GM19324 (cell line): ENCODE measurements at regions not wholly inside any gene's neighbourhood (a gene's known extent, or its start where the extent isn't known, plus 50 kb on each side); places are given as distances from the start of the nearest gene placed in this dataset.
"Not testable (repeated sequence)": the region's sequence is repeated elsewhere in the genome, so short reads cannot be mapped to it uniquely, and the experiment has no call there.

Source experiments
- ATAC-seq: cut with Tn5 transposase; IDR thresholded peaks from one replicate; pipeline ENCODE4 v1.9.1; 2021; ENCODE audit warnings: mild to moderate bottlenecking, moderate library complexity; ENCODE audit not compliant: unreplicated experiment, low FRiP score

GRCh38 chr20:55449091-55449490 lies 556.2 kb downstream of the CBLN4 start:
- no peak for ATAC-seq

DNA sequence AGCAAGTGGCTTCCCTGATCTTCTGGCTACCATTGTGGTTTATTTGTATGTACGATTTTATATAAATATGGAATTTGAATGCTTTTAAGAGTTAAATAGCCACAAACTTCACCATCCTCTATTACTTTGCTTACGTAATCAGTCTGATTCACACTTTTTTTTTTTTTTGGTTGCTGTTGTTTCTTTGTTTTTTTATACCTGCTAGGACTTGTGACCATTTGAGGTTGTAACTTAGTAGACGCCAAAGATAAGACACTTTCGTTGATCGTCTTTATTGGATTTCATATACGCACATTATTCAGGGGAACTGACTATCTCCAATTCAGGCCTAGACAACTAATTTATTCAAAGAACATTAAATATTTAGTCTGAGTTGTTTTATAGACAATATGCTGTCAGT lies 559.0 kb downstream of the CBLN4 start:
- ATAC-seq = no peak

DNA sequence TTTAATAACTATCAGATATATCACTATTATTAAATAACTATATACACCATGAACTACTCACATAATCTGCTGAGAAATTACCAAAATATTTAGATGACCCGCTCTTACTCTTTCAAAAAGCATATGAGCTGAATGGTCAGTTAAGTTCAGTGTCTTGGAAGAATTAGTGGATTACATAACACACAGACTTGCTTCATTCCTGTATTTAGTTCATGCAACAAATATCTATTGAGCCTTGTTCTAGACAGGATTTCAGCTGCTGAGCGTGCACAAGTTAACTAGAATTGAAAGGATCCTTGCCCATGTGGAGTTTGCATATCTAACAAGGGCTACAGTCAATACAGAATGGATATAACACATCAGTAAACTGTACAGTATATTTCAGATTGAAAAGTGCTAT lies 566.2 kb downstream of the CBLN4 start:
- no peak for ATAC-seq

GRCh38 chr20:55437798-55438415 lies 567.4 kb downstream of the CBLN4 start:
- no peak for ATAC-seq

DNA sequence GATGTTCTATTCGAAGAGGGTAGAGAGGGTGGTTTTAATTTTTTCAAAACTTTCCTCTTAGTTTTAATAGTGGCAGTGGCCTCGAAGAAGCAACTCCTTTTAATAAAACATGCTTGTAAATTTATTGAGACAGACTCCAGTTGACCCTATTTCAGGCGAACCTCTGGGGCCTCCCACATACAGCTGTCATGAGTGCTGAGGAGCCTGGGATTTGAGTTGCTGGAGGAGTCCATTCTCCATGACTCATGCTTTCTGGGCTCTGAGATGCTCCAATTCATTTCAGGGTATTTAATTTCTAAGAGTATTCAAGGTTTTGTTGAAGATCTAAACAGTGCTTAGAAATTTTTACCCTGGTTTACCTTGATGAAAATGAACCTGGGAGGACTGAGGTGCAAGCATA lies 580.4 kb downstream of the CBLN4 start:
- no peak for ATAC-seq

GRCh38 chr20:55424476-55424875 lies 580.8 kb downstream of the CBLN4 start:
- no peak for ATAC-seq

GRCh38 chr20:55417836-55418235 lies 587.5 kb downstream of the CBLN4 start:
- no peak for ATAC-seq

GRCh38 chr20:55415567-55416142 lies 589.7 kb downstream of the CBLN4 start:
- no peak for ATAC-seq

DNA sequence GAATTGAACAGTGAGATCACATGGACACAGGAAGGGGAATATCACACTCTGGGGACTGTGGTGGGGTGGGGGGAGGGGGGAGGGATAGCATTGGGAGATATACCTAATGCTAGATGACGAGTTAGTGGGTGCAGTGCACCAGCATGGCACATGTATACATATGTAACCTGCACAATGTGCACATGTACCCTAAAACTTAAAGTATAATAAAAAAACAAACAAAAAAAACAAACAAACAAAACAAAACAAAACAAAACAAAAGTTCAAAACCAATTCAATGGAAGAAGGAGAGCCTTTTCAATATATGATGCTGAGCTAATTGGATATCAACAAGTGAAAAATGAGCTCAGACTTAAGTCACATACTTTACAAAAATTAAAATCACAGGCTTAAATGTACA lies 592.8 kb downstream of the CBLN4 start:
- not testable (repeated sequence) for ATAC-seq

DNA sequence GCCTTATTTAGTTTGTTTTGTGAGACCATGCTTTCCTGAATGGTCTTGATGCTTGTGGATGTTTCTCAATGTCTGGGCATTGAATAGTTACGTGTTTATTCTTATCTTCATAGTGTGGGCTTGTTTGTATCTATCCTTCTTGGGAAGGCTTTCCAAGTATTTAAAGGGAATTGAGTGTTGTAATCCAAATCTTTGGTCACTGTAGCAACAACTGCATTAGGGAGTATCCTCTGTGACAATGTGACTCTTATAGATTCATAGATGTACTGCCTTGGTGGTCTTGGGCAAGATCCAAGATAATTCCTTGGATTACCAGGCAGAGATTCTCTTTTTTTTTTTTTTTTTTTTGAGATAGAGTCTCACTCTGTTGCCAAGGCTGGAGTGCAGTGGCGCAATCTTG lies 598.4 kb downstream of the CBLN4 start:
- ATAC-seq = no peak

- ATAC-seq = no peak
Measured at GRCh38 chr20:55394592-55394991, 610.7 kb downstream of the CBLN4 start.

DNA sequence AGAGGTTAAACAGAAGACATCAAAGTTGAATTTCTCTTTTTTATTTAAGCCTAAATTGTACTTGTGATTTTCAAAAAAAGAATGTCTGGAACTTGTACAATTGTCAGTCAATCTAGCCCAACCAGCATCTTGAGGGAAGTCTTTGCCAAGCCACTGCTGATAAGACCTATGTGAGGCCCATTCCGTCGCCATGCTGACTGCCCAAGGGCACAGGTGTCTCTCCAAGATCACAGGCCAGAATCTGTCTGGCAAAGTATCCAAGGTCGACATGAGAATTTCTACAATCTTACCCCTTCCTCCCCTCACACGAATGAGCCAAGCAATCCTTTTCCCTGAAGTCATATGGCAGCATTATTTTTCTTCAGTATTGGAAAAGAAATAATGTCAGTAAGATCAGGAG lies 614.5 kb downstream of the CBLN4 start:
- no peak for ATAC-seq

- no peak for ATAC-seq
Measured at GRCh38 chr20:55386686-55387085, 618.6 kb downstream of the CBLN4 start.

DNA sequence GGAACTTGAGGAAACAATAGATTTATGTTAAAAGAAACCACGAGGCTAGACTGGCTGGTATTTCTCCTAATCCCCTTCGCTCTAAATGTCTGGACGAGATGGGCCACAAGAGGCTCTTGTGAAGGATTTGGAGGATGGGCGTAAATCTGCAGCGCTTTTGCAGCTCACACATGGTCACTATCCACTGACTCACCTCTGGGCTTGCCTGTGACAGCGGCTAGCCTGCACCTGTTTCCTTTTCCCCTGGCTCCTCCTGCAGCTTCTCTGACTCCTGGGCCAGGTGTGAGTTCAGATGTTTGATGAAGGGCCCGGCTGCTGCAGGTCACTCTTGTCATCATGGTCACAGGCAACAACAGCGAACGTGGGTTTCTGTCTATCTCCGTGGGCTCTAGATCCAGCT lies 629.4 kb downstream of the CBLN4 start:
- no peak for ATAC-seq

GRCh38 chr20:55365745-55366144 lies 639.6 kb downstream of the CBLN4 start:
- ATAC-seq = no peak

DNA sequence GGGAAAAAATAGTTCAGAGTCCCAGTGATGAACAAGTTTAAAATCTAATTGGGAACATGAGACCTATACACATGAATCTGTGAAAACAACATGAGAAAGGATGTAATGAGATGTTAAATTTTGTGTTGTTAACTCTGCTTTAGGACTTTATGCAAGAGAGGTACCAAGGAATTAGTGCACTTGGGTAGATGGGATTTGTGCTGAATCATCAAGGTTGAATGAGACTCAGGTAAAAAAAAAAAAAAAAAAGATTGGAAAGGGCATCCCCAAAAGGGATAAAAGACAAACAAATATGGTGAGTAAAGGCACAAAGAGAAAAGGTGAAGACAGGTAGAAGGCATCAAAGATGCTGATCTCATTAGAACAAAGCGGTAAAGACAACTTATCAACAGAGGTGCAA lies 644.4 kb downstream of the CBLN4 start:
- no peak for ATAC-seq

DNA sequence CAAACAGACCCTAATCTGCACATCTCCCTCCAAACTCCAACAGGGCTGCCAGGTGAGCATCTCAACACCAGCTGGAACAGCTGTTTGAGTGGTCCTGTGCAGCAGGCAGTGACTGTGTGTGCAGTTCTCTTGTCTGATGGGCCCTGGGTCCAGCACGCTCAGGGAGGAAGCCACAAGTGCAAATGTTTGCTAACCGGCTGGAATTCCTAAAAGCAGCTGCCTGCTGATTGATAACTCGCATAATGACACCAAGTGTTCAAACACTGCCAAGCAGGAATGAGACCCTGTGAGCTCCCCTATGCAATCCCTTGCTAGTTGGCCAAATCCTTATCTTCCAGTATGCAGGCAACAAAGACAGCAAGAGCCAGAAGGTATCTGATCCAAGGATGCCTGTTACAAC lies 650.6 kb downstream of the CBLN4 start:
- no peak for ATAC-seq

GRCh38 chr20:55353206-55353605 lies 652.1 kb downstream of the CBLN4 start:
- no peak for ATAC-seq

DNA sequence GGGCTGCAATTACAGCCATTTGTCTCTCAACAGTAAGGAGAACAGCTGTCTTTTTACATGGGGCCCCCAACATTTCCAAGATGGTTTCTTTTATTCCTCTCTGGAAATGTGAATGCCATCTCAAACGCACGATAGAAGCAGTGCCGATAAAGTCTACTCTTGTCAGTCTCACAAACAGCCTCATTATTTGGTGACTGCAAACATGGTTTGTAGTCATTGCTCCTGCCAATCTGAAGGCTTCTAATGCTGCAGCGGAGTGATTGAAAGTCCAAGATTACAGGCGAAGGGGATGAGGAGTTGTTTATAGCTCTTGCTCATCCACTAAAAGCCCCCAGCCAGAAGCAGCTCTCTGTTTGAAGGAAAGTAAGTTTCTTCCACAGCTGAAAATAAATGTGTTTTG lies 657.1 kb downstream of the CBLN4 start:
- ATAC-seq = no peak

DNA sequence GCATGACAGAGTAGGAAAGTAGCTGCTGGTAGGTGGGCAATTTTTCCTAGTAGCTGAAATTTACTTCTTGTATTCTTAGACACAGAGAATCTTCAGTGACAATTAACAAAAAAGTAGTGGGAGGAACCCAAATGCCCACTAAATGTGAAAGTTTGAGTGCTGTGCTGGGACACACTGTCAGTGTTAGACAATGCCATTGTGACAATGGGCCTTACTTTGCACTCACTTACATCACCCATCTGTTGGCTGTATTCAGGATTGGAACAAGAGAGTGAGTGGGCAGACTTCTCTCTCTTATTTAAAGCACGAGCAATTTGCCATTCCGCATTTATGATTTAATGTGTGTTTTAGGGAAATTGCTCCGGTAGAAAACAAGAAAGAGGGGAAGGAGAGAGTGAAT lies 662.5 kb downstream of the CBLN4 start:
- no peak for ATAC-seq

DNA sequence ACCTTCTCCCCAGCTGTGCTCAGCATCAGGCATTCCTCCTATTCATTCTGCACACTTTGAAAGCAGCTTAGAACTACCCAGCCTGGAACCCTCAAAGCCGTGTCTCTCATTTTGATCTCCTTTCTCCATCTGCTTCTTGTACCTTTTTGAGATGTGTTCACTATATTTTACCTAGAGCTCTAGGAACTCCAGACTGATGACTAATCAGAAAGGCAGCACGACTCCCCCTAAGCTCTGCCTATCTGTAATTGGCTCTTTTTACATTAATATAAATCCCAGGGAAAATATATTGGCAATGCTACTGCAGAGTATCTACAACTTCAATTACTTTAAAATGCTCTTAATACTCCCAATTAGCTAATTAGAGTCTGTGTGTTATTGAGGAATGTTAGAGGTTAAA lies 671.5 kb downstream of the CBLN4 start:
- ATAC-seq = no peak

DNA sequence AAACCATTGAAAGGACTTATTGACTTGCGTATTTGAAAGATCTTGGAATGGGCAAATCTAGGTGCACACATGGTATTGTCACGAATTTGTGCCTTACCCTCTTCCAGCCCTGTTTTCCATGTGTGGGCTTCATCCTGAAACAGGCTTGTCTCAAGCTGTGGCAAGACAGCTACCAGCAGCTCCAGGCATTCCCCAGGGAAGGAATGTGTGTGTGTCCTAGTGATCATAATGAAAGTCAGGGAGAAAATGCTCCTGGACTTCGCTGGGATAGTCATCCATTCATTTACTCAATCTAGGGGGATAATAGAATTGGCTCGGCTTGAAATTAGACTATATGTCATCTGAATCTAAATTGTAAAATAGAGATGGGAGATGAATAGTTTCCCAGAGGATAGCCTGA lies 676.2 kb downstream of the CBLN4 start:
- no peak for ATAC-seq

- no peak for ATAC-seq
Measured at GRCh38 chr20:55322745-55323144, 682.6 kb downstream of the CBLN4 start.
